ENCODE measurements at regions not wholly inside any gene's neighbourhood (a gene's known extent, or its start where the extent isn't known, plus 50 kb on each side); places are given as distances from the start of the nearest gene placed in this dataset.

- TF ChIP-seq, protein P1, sequence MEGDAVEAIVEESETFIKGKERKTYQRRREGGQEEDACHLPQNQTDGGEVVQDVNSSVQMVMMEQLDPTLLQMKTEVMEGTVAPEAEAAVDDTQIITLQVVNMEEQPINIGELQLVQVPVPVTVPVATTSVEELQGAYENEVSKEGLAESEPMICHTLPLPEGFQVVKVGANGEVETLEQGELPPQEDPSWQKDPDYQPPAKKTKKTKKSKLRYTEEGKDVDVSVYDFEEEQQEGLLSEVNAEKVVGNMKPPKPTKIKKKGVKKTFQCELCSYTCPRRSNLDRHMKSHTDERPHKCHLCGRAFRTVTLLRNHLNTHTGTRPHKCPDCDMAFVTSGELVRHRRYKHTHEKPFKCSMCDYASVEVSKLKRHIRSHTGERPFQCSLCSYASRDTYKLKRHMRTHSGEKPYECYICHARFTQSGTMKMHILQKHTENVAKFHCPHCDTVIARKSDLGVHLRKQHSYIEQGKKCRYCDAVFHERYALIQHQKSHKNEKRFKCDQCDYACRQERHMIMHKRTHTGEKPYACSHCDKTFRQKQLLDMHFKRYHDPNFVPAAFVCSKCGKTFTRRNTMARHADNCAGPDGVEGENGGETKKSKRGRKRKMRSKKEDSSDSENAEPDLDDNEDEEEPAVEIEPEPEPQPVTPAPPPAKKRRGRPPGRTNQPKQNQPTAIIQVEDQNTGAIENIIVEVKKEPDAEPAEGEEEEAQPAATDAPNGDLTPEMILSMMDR (IDR thresholded peaks at IDR 0.05), result no peak
- TF ChIP-seq EZH2 (IDR thresholded peaks at IDR 0.05; ENCODE audit: borderline replicate concordance, insufficient read depth, low read depth, low read length, poor library complexity, severe bottlenecking), result no peak
Measured at GRCh38 chr9:86598411-86599239, 244.4 kb upstream of the TUT7 start.
